ENCODE measurements at regions not wholly inside any gene's neighbourhood (a gene's known extent, or its start where the extent isn't known, plus 50 kb on each side); places are given as distances from the start of the nearest gene placed in this dataset.

- TF ChIP-seq CTCF (conservative IDR thresholded peaks at IDR 0.05; ENCODE audit: low read depth in 2 of 2) (no peak), POLR2AphosphoS5 (IDR thresholded peaks at IDR 0.05; ENCODE audit: low read depth) (no peak), EZH2 (IDR thresholded peaks at IDR 0.05; ENCODE audit: low read depth, unreplicated experiment) (no peak), ZNF331 (CRISPR knock-in tag; IDR thresholded peaks at IDR 0.05; ENCODE audit: low read depth) (no peak)
- TF ChIP-seq, protein P1, sequence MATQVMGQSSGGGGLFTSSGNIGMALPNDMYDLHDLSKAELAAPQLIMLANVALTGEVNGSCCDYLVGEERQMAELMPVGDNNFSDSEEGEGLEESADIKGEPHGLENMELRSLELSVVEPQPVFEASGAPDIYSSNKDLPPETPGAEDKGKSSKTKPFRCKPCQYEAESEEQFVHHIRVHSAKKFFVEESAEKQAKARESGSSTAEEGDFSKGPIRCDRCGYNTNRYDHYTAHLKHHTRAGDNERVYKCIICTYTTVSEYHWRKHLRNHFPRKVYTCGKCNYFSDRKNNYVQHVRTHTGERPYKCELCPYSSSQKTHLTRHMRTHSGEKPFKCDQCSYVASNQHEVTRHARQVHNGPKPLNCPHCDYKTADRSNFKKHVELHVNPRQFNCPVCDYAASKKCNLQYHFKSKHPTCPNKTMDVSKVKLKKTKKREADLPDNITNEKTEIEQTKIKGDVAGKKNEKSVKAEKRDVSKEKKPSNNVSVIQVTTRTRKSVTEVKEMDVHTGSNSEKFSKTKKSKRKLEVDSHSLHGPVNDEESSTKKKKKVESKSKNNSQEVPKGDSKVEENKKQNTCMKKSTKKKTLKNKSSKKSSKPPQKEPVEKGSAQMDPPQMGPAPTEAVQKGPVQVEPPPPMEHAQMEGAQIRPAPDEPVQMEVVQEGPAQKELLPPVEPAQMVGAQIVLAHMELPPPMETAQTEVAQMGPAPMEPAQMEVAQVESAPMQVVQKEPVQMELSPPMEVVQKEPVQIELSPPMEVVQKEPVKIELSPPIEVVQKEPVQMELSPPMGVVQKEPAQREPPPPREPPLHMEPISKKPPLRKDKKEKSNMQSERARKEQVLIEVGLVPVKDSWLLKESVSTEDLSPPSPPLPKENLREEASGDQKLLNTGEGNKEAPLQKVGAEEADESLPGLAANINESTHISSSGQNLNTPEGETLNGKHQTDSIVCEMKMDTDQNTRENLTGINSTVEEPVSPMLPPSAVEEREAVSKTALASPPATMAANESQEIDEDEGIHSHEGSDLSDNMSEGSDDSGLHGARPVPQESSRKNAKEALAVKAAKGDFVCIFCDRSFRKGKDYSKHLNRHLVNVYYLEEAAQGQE (IDR thresholded peaks at IDR 0.05; ENCODE audit: unreplicated experiment): no peak
- TF ChIP-seq, protein P2, sequence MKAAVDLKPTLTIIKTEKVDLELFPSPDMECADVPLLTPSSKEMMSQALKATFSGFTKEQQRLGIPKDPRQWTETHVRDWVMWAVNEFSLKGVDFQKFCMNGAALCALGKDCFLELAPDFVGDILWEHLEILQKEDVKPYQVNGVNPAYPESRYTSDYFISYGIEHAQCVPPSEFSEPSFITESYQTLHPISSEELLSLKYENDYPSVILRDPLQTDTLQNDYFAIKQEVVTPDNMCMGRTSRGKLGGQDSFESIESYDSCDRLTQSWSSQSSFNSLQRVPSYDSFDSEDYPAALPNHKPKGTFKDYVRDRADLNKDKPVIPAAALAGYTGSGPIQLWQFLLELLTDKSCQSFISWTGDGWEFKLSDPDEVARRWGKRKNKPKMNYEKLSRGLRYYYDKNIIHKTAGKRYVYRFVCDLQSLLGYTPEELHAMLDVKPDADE (IDR thresholded peaks at IDR 0.05): no peak
Observed at GRCh38 chr4:12961713-12962112, 522.4 kb downstream of the RAB28 start.
